PC-9 (cell line): ENCODE measurements at regions not wholly inside any gene's neighbourhood (a gene's known extent, or its start where the extent isn't known, plus 50 kb on each side); places are given as distances from the start of the nearest gene placed in this dataset.

ENCODE experiments used
- BruUV-seq: library from RNA; stranded (reverse); fragments of 400-500 nt; replicated peaks from 2 replicates; lab custom pipeline; 2021; lab: Mats Ljungman, UMichigan
- CTCF ChIA-PET: fragments of 300-600 bp; sonication (Branson Sonifier 250); formaldehyde crosslinking; loops from one replicate; lab custom pipeline; 2022; ENCODE audit warnings: antibody characterized with exemption; lab: Charles Lee
- POLR2A ChIA-PET: fragments of 300-600 bp; sonication (Branson Sonifier 250); formaldehyde crosslinking; loops from one replicate; lab custom pipeline; 2022; ENCODE audit warnings: antibody characterized with exemption; ENCODE audit not compliant: unreplicated experiment; lab: Charles Lee
- DNase-seq, 2 experiments: peaks; one replicate each; pipeline versions ENCODE4 v3.0.0 to v3.0.0-alpha.2; 2015 to 2022; ENCODE audit warnings: mixed read lengths in 1 of 2
- H2AFZ ChIP-seq: fragments of 200-600 bp; sonication (generic); 2 replicates; pipeline ENCODE4 v1.8.1; 2017; ENCODE audit warnings: antibody characterized with exemption
- H3F3A ChIP-seq: fragments of 200-600 bp; sonication (generic); 2 replicates; pipeline ENCODE4 v1.8.1; 2017; ENCODE audit warnings: antibody characterized with exemption, mild to moderate bottlenecking, low read depth; ENCODE audit not compliant: insufficient read depth
- H3K27ac ChIP-seq: fragments of 200-600 bp; sonication (generic); 2 replicates; pipeline ENCODE4 v1.6.1; 2016; ENCODE audit warnings: mixed run types
- H3K27me3 ChIP-seq: fragments of 200-600 bp; sonication (generic); 2 replicates; pipeline ENCODE4 v1.6.1; 2016; ENCODE audit warnings: low read depth, mixed run types; ENCODE audit not compliant: insufficient read depth
- H3K36me3 ChIP-seq: fragments of 200-600 bp; sonication (generic); 2 replicates; pipeline ENCODE4 v1.6.1; 2016; ENCODE audit warnings: low read depth, mixed run types
- H3K4me1 ChIP-seq: fragments of 200-600 bp; sonication (generic); replicated peaks from 2 replicates; pipeline ENCODE4 v1.6.1; 2016; ENCODE audit warnings: mixed run types; ENCODE audit not compliant: insufficient read depth
- H3K4me2 ChIP-seq: fragments of 200-600 bp; sonication (generic); 2 replicates; pipeline ENCODE4 v1.6.1; 2017; ENCODE audit warnings: mixed run types
- H3K4me3 ChIP-seq: fragments of 200-600 bp; sonication (generic); 2 replicates; pipeline ENCODE4 v1.6.1; 2016; ENCODE audit warnings: mixed run types
- H3K79me2 ChIP-seq: fragments of 200-600 bp; sonication (generic); 2 replicates; pipeline ENCODE4 v1.6.1; 2017; ENCODE audit warnings: low read depth, mixed run types
- H3K9me2 ChIP-seq: fragments of 200-600 bp; sonication (generic); 2 replicates; pipeline ENCODE4 v1.8.1; 2017; ENCODE audit warnings: mild to moderate bottlenecking; ENCODE audit not compliant: insufficient read depth
- H3K9me3 ChIP-seq: fragments of 200-600 bp; sonication (generic); 2 replicates; pipeline ENCODE4 v1.8.1; 2016; ENCODE audit warnings: low read depth; ENCODE audit not compliant: insufficient read depth
- H4K20me1 ChIP-seq: fragments of 200-600 bp; sonication (generic); 2 replicates; pipeline ENCODE4 v1.8.1; 2017; ENCODE audit not compliant: insufficient read depth
- CTCF ChIP-seq: fragments of 200-600 bp; sonication (generic); conservative IDR thresholded peaks from 2 replicates; pipeline ENCODE4 v1.6.1; 2017; ENCODE audit warnings: mixed run types, antibody characterized with exemption, mild to moderate bottlenecking, moderate library complexity
- EZH2 ChIP-seq: fragments of 200-600 bp; sonication (generic); IDR thresholded peaks from 2 replicates; pipeline ENCODE4 v1.8.0; 2017; ENCODE audit warnings: antibody characterized with exemption, low read depth
- intact Hi-C: fragments of 100-400 bp; cut with micrococcal nuclease; formaldehyde crosslinking; loops from one replicate; pipeline ENCODE4 v1.10.0; 2022; ENCODE audit not compliant: unreplicated experiment

GRCh38 chr22:48039326-48039725, 1276.9 kb downstream of the TBC1D22A start:
- DNase-seq: no peak
- Histone ChIP-seq H3K4me3 (no peak overlapping the region), H3K79me2 (no peaks in the 10 kb centered on the region), H4K20me1 (peaks cover 8% of the 10 kb centered on the region; the same call in 1 of the 2 replicates), H3K9me3 (no peaks in the 10 kb centered on the region), H3K27me3 (peaks cover 84% of the 10 kb centered on the region), H3K9me2 (no peaks in the 10 kb centered on the region), H3K4me1 (no peaks in the 10 kb centered on the region), H3K4me2 (no peak overlapping the region), H3F3A (no peaks in the 10 kb centered on the region), H2AFZ (no peak overlapping the region), H3K36me3 (no peaks in the 10 kb centered on the region), H3K27ac (no peak overlapping the region)
- no peak for TF ChIP-seq CTCF
- TF ChIP-seq EZH2: no peak
- BruUV-seq: no TSS peak
- ChIA-PET POLR2A (no interaction called here), CTCF (no interaction called here)
- intact Hi-C loops: no loop called here

- intact Hi-C loops: no loop called here
Measured at GRCh38 chr22:48037618-48038017, 1275.2 kb downstream of the TBC1D22A start.

GRCh38 chr22:48035897-48036296, 1273.4 kb downstream of the TBC1D22A start:
- no TSS peak for BruUV-seq
- Histone ChIP-seq H3F3A (no peaks in the 10 kb centered on the region), H3K4me1 (no peaks in the 10 kb centered on the region), H3K9me3 (no peaks in the 10 kb centered on the region), H3K36me3 (no peaks in the 10 kb centered on the region), H3K79me2 (no peaks in the 10 kb centered on the region), H3K9me2 (no peaks in the 10 kb centered on the region), H4K20me1 (peaks cover 9% of the 10 kb centered on the region; the same call in 1 of the 2 replicates), H3K4me2 (no peak overlapping the region), H3K27me3 (peaks cover 83% of the 10 kb centered on the region), H3K4me3 (no peak overlapping the region), H2AFZ (no peak overlapping the region), H3K27ac (no peak overlapping the region)
- TF ChIP-seq CTCF (no peak), EZH2 (no peak)
- ChIA-PET CTCF (no interaction called here), POLR2A (interaction anchor here (0.6 kb wide), 1 partner anchor 1359 kb away, joined by 6 read pairs; no protein-coding TSS in a partner anchor)
- DNase-seq: no peak
- intact Hi-C loops: no loop called here

More at GRCh38 chr22:48037618-48038017, 1275.2 kb downstream of the TBC1D22A start:
- Histone ChIP-seq H3K9me3 (no peaks in the 10 kb centered on the region), H3K27ac (no peak overlapping the region), H3K36me3 (no peaks in the 10 kb centered on the region), H3K4me1 (no peaks in the 10 kb centered on the region), H3K27me3 (peaks cover 85% of the 10 kb centered on the region), H3K4me3 (no peak overlapping the region), H3K9me2 (no peaks in the 10 kb centered on the region), H4K20me1 (peaks cover 9% of the 10 kb centered on the region; the same call in 1 of the 2 replicates), H3K4me2 (no peak overlapping the region), H3F3A (no peaks in the 10 kb centered on the region), H2AFZ (no peak overlapping the region), H3K79me2 (no peaks in the 10 kb centered on the region)
- no peak for TF ChIP-seq CTCF
- no peak for TF ChIP-seq EZH2
- POLR2A ChIA-PET: no interaction called here
- CTCF ChIA-PET: no interaction called here
- DNase-seq: no peak
- BruUV-seq: no TSS peak
